Right atrium auricular region (tissue), 2 donors: ENCODE measurements at regions not wholly inside any gene's neighbourhood (a gene's known extent, or its start where the extent isn't known, plus 50 kb on each side); places are given as distances from the start of the nearest gene placed in this dataset.

Experiments used
- DNase-seq: peaks from one replicate; pipeline ENCODE4 v3.0.0-alpha.2; 2019; ENCODE audit warnings: low spot score
- H3K27ac ChIP-seq, 2 donors: fragments of 200-600 bp; sonication (generic); 1 replicate in 1 of 2; 2 replicates in 1 of 2; pipeline ENCODE4 v1.5.1; 2016 to 2019
- H3K27me3 ChIP-seq, 2 donors: fragments of 200-600 bp; sonication (generic); one replicate each; pipeline versions ENCODE4 v1.5.1 to v1.6.0; 2017 to 2019
- H3K36me3 ChIP-seq: fragments of 200-600 bp; sonication (generic); one replicate; pipeline ENCODE4 v1.5.1; 2016
- H3K4me1 ChIP-seq, 2 donors: fragments of 200-600 bp; sonication (generic); one replicate each; pipeline versions ENCODE4 v1.5.1 to v1.6.0; 2017 to 2019
- H3K4me3 ChIP-seq, 2 donors: fragments of 200-600 bp; sonication (generic); 1 replicate in 1 of 2; 2 replicates in 1 of 2; pipeline ENCODE4 v1.5.1; 2017 to 2019; ENCODE audit warnings: mild to moderate bottlenecking in 1 of 2, moderate library complexity in 1 of 2
- H3K9me3 ChIP-seq, 2 donors: fragments of 200-600 bp; sonication (generic); one replicate each; pipeline ENCODE4 v1.5.1; 2019
- CTCF ChIP-seq, 2 donors: fragments of 200-600 bp; sonication (generic); IDR thresholded peaks; one replicate each; pipeline ENCODE4 v1.5.1; 2019; ENCODE audit warnings: antibody characterized with exemption in 2 of 2

- DNase-seq: no peak
- no peaks in the 10 kb centered on the region for H3K36me3 ChIP-seq
- no peaks in the 10 kb centered on the region for H3K9me3 ChIP-seq
- no peak overlapping the region for H3K27ac ChIP-seq
- TF ChIP-seq CTCF (IDR thresholded peaks at IDR 0.05): no peak
- H3K27me3 ChIP-seq: no peaks in the 10 kb centered on the region
- no peak overlapping the region for H3K4me3 ChIP-seq
- no peaks in the 10 kb centered on the region for H3K4me1 ChIP-seq
These were observed 576.6 kb upstream of the KCND2 start for GRCh38 chr7:119696336-119696735.

- Histone ChIP-seq H3K9me3 (no peaks in the 10 kb centered on the region), H3K36me3 (no peaks in the 10 kb centered on the region), H3K4me1 (no peaks in the 10 kb centered on the region), H3K27me3 (no peaks in the 10 kb centered on the region), H3K4me3 (no peak overlapping the region), H3K27ac (no peak overlapping the region)
- DNase-seq: no peak
- no peak for TF ChIP-seq CTCF (IDR thresholded peaks at IDR 0.05)
These were observed 569.1 kb upstream of the KCND2 start for GRCh38 chr7:119703895-119704294.

GRCh38 chr7:119706608-119707007 is 566.4 kb upstream of the KCND2 start:
- Histone ChIP-seq H3K27ac (no peak overlapping the region), H3K4me3 (no peak overlapping the region), H3K4me1 (no peaks in the 10 kb centered on the region), H3K27me3 (no peaks in the 10 kb centered on the region), H3K36me3 (no peaks in the 10 kb centered on the region), H3K9me3 (no peaks in the 10 kb centered on the region)
- no peak for TF ChIP-seq CTCF (IDR thresholded peaks at IDR 0.05)
- DNase-seq: no peak

GRCh38 chr7:119708891-119709290 is 564.1 kb upstream of the KCND2 start:
- H3K27ac ChIP-seq: no peak overlapping the region
- no peaks in the 10 kb centered on the region for H3K4me1 ChIP-seq
- no peak for TF ChIP-seq CTCF (IDR thresholded peaks at IDR 0.05)

GRCh38 chr7:119711104-119711503 is 561.9 kb upstream of the KCND2 start:
- H3K27me3 ChIP-seq: no peaks in the 10 kb centered on the region
- H3K27ac ChIP-seq: no peak overlapping the region
- no peaks in the 10 kb centered on the region for H3K36me3 ChIP-seq
- H3K4me1 ChIP-seq: no peaks in the 10 kb centered on the region
- no peak for DNase-seq
- H3K4me3 ChIP-seq: no peak overlapping the region
- no peak for TF ChIP-seq CTCF (IDR thresholded peaks at IDR 0.05)
- no peaks in the 10 kb centered on the region for H3K9me3 ChIP-seq

More at GRCh38 chr7:119708891-119709290, 564.1 kb upstream of the KCND2 start:
- no peaks in the 10 kb centered on the region for H3K36me3 ChIP-seq
- H3K9me3 ChIP-seq: no peaks in the 10 kb centered on the region
- DNase-seq: no peak
- no peak overlapping the region for H3K4me3 ChIP-seq
- no peaks in the 10 kb centered on the region for H3K27me3 ChIP-seq

- no peaks in the 10 kb centered on the region for H3K27me3 ChIP-seq
- no peak for DNase-seq
- H3K36me3 ChIP-seq: no peaks in the 10 kb centered on the region
- H3K4me3 ChIP-seq: no peak overlapping the region
- H3K9me3 ChIP-seq: no peaks in the 10 kb centered on the region
- TF ChIP-seq CTCF (IDR thresholded peaks at IDR 0.05): no peak
- H3K27ac ChIP-seq: no peak overlapping the region
- H3K4me1 ChIP-seq: no peaks in the 10 kb centered on the region
These were observed 560.0 kb upstream of the KCND2 start for GRCh38 chr7:119712886-119713462.
